GDM1 (cell line): ENCODE measurements at regions not wholly inside any gene's neighbourhood (a gene's known extent, or its start where the extent isn't known, plus 50 kb on each side); places are given as distances from the start of the nearest gene placed in this dataset.

Experiments
- DNase-seq: peaks from one replicate; lab custom pipeline; 2025; lab: John Stamatoyannopoulos, UW

GRCh38 chr15:31275331-31276262, 51.0 kb upstream of the KLF13 start:
- DNase-seq = no peak

- no peak for DNase-seq
These were observed 49.9 kb upstream of the KLF13 start for GRCh38 chr15:31276596-31277298.
